ENCODE measurements at regions not wholly inside any gene's neighbourhood (a gene's known extent, or its start where the extent isn't known, plus 50 kb on each side); places are given as distances from the start of the nearest gene placed in this dataset.

DNA sequence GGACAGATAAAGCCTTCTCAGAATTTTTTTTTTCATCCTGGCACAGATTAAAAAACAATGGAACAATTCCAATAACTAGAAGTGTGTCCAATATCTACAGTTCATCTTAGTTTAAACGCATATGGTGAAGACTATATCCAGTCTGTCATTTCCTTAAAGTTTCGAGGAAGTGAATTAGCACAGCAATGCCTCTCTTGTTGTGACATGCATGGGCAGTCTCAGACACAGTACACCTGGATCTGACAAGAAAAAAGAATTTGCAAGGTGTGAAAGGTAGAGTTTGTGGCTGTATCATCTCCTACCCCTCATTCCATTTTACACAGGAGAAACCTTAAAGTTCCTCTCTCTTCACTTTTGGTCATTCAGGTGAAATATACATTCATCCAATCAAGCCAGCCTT lies 100.6 kb upstream of the ADAMTS19 start:
- intact Hi-C loops (cut with micrococcal nuclease) (no loop called here), dilution Hi-C loops (cut with MboI; ENCODE audit: extremely low pct_ligation_motif_present, low sequenced_read_pairs) (no loop called here)
- no peaks in the 10 kb centered on the region for H3K79me2 ChIP-seq (ENCODE audit: control insufficient read depth, insufficient read depth, low read length)
- no peaks in the 10 kb centered on the region for H3K4me1 ChIP-seq (ENCODE audit: control insufficient read depth, extremely low read depth, insufficient read depth, low read length)
- ChIA-PET POLR2A (interaction anchor here (0.6 kb wide), 1 partner anchor 903 kb away, joined by 3 read pairs; no protein-coding TSS in a partner anchor), CTCF (interaction anchor here (1.4 to 1.8 kb wide), 3 partner anchors 409 to 453 kb away, joined by 4 to 5 read pairs (median 5); no protein-coding TSS in a partner anchor)
- no peaks in the 10 kb centered on the region for H3K27me3 ChIP-seq (ENCODE audit: control insufficient read depth in 2 of 2, insufficient read depth in 2 of 2, low read length in 2 of 2)
- no peak overlapping the region for H3K27ac ChIP-seq (ENCODE audit: insufficient read depth, low read depth, low read length)
- BruUV-seq (replicated peaks), result no TSS peak
- no peak for FAIRE-seq
- H3K9ac ChIP-seq (replicated peaks; ENCODE audit: extremely low read depth, insufficient read depth, low read length), result no peak overlapping the region
- H3K36me3 ChIP-seq (ENCODE audit: control insufficient read depth in 2 of 2, extremely low read depth in 1 of 2, insufficient read depth in 2 of 2, low read length in 2 of 2), result no peaks in the 10 kb centered on the region
- H2AFZ ChIP-seq (ENCODE audit: low read depth, low read length), result no peak overlapping the region
- H3K9me3 ChIP-seq (replicated peaks; ENCODE audit: control insufficient read depth, insufficient read depth, low read length), result no peaks in the 10 kb centered on the region
- H3K4me2 ChIP-seq (ENCODE audit: insufficient read depth, low read length), result no peak overlapping the region
- H4K20me1 ChIP-seq (replicated peaks; ENCODE audit: control insufficient read depth, extremely low read depth, insufficient read depth, low read length), result no peaks in the 10 kb centered on the region
- no peak for DNase-seq (ENCODE audit: low read depth, low spot score)
- no peak overlapping the region for H3K4me3 ChIP-seq (replicated peaks in 1 of 3; ENCODE audit: insufficient read depth in 1 of 3, low read depth in 1 of 3, low read length in 3 of 3)
- H3K9me1 ChIP-seq (replicated peaks; ENCODE audit: control insufficient read depth, extremely low read depth, insufficient read depth, low read length), result no peaks in the 10 kb centered on the region
- TF ChIP-seq, protein P1, sequence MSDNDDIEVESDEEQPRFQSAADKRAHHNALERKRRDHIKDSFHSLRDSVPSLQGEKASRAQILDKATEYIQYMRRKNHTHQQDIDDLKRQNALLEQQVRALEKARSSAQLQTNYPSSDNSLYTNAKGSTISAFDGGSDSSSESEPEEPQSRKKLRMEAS (IDR thresholded peaks at IDR 0.05; ENCODE audit: insufficient read depth, insufficient read length), result no peak
- TF ChIP-seq POLR2A (IDR thresholded peaks at IDR 0.05; ENCODE audit: low read depth, low read length), result no peak
- TF ChIP-seq MYC (IDR thresholded peaks at IDR 0.05; ENCODE audit: low read depth, low read length), result no peak
- no peak for TF ChIP-seq POLR2AphosphoS5 (IDR thresholded peaks at IDR 0.05; ENCODE audit: insufficient read depth, low read depth, low read length)
- TF ChIP-seq GATA2 (IDR thresholded peaks at IDR 0.05; ENCODE audit: insufficient read depth, insufficient read length, low read depth, low read length), result no peak
- no peak for TF ChIP-seq JUN (IDR thresholded peaks at IDR 0.05; ENCODE audit: borderline replicate concordance, insufficient read depth, insufficient read length, low read depth)
- TF ChIP-seq EZH2 (IDR thresholded peaks at IDR 0.05; ENCODE audit: borderline replicate concordance, low read depth, low read length, severe bottlenecking), result no peak
- TF ChIP-seq, protein P2, sequence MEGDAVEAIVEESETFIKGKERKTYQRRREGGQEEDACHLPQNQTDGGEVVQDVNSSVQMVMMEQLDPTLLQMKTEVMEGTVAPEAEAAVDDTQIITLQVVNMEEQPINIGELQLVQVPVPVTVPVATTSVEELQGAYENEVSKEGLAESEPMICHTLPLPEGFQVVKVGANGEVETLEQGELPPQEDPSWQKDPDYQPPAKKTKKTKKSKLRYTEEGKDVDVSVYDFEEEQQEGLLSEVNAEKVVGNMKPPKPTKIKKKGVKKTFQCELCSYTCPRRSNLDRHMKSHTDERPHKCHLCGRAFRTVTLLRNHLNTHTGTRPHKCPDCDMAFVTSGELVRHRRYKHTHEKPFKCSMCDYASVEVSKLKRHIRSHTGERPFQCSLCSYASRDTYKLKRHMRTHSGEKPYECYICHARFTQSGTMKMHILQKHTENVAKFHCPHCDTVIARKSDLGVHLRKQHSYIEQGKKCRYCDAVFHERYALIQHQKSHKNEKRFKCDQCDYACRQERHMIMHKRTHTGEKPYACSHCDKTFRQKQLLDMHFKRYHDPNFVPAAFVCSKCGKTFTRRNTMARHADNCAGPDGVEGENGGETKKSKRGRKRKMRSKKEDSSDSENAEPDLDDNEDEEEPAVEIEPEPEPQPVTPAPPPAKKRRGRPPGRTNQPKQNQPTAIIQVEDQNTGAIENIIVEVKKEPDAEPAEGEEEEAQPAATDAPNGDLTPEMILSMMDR (IDR thresholded peaks at IDR 0.05; ENCODE audit: extremely low read depth in 1 of 2, insufficient read depth in 1 of 2, low read depth in 1 of 2, low read length in 2 of 2), result no peak
- TF ChIP-seq FOS (IDR thresholded peaks at IDR 0.05; ENCODE audit: borderline replicate concordance, insufficient read depth, low read length), result no peak
